ENCODE measurements at regions not wholly inside any gene's neighbourhood (a gene's known extent, or its start where the extent isn't known, plus 50 kb on each side); places are given as distances from the start of the nearest gene placed in this dataset.

- TF ChIP-seq CTCF (IDR thresholded peaks at IDR 0.05; ENCODE audit: insufficient read depth, low read length), result no peak
- TF ChIP-seq REST (IDR thresholded peaks at IDR 0.05; ENCODE audit: insufficient replicate concordance, low read depth), result no peak
- no peak for TF ChIP-seq POLR2AphosphoS5 (IDR thresholded peaks at IDR 0.05; ENCODE audit: low read depth)
These were observed 568.6 kb downstream of the MMUT start for GRCh38 chr6:48894469-48894868.
